ENCODE measurements at regions not wholly inside any gene's neighbourhood (a gene's known extent, or its start where the extent isn't known, plus 50 kb on each side); places are given as distances from the start of the nearest gene placed in this dataset.

DNA sequence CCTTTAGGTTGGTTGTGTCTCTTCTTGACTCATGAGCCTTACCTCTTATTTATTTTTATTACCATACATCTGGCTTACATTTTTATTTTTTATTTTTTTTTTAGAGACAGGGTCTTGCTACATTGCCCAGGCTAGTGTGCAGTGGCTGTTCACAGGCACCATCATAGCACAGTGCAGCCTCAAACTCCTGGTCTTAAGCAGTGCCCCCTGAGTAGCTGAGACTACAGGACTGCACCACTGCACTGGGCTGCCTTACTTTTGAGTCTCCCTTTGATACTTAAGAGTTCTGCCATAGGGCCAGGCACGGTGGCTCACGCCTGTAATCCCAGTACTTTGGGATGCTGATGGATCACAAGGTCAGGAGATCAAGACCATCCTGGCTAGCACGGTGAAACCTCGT is 76.4 kb upstream of the MACF1 start:
- no peak for TF ChIP-seq EP300 (IDR thresholded peaks at IDR 0.05; ENCODE audit: low read length)
- TF ChIP-seq, protein P1, sequence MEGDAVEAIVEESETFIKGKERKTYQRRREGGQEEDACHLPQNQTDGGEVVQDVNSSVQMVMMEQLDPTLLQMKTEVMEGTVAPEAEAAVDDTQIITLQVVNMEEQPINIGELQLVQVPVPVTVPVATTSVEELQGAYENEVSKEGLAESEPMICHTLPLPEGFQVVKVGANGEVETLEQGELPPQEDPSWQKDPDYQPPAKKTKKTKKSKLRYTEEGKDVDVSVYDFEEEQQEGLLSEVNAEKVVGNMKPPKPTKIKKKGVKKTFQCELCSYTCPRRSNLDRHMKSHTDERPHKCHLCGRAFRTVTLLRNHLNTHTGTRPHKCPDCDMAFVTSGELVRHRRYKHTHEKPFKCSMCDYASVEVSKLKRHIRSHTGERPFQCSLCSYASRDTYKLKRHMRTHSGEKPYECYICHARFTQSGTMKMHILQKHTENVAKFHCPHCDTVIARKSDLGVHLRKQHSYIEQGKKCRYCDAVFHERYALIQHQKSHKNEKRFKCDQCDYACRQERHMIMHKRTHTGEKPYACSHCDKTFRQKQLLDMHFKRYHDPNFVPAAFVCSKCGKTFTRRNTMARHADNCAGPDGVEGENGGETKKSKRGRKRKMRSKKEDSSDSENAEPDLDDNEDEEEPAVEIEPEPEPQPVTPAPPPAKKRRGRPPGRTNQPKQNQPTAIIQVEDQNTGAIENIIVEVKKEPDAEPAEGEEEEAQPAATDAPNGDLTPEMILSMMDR (IDR thresholded peaks at IDR 0.05 in 2 of 3, conservative IDR thresholded peaks at IDR 0.05 in 1 of 3; ENCODE audit: insufficient read depth in 2 of 3, low read depth in 1 of 3, low read length in 3 of 3) = no peak
- TF ChIP-seq, protein P2, sequence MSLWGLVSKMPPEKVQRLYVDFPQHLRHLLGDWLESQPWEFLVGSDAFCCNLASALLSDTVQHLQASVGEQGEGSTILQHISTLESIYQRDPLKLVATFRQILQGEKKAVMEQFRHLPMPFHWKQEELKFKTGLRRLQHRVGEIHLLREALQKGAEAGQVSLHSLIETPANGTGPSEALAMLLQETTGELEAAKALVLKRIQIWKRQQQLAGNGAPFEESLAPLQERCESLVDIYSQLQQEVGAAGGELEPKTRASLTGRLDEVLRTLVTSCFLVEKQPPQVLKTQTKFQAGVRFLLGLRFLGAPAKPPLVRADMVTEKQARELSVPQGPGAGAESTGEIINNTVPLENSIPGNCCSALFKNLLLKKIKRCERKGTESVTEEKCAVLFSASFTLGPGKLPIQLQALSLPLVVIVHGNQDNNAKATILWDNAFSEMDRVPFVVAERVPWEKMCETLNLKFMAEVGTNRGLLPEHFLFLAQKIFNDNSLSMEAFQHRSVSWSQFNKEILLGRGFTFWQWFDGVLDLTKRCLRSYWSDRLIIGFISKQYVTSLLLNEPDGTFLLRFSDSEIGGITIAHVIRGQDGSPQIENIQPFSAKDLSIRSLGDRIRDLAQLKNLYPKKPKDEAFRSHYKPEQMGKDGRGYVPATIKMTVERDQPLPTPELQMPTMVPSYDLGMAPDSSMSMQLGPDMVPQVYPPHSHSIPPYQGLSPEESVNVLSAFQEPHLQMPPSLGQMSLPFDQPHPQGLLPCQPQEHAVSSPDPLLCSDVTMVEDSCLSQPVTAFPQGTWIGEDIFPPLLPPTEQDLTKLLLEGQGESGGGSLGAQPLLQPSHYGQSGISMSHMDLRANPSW (CRISPR knock-in tag; IDR thresholded peaks at IDR 0.05) = no peak
- TF ChIP-seq HDAC6 (IDR thresholded peaks at IDR 0.05; ENCODE audit: low read depth, low read length) = no peak
- no peak for TF ChIP-seq ZFX (CRISPR knock-in tag; IDR thresholded peaks at IDR 0.05)
- no peak for TF ChIP-seq SPI1 (IDR thresholded peaks at IDR 0.05; ENCODE audit: borderline replicate concordance, low read depth, low read length)
- TF ChIP-seq, protein P3, sequence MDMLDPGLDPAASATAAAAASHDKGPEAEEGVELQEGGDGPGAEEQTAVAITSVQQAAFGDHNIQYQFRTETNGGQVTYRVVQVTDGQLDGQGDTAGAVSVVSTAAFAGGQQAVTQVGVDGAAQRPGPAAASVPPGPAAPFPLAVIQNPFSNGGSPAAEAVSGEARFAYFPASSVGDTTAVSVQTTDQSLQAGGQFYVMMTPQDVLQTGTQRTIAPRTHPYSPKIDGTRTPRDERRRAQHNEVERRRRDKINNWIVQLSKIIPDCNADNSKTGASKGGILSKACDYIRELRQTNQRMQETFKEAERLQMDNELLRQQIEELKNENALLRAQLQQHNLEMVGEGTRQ (CRISPR knock-in tag; IDR thresholded peaks at IDR 0.05) = no peak
- no peak for TF ChIP-seq ETV5 (CRISPR knock-in tag; IDR thresholded peaks at IDR 0.05; ENCODE audit: low read depth)
- TF ChIP-seq, protein P4, sequence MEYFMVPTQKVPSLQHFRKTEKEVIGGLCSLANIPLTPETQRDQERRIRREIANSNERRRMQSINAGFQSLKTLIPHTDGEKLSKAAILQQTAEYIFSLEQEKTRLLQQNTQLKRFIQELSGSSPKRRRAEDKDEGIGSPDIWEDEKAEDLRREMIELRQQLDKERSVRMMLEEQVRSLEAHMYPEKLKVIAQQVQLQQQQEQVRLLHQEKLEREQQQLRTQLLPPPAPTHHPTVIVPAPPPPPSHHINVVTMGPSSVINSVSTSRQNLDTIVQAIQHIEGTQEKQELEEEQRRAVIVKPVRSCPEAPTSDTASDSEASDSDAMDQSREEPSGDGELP (CRISPR knock-in tag; IDR thresholded peaks at IDR 0.05; ENCODE audit: borderline replicate concordance) = no peak
- no peak for TF ChIP-seq HMGN3 (IDR thresholded peaks at IDR 0.05; ENCODE audit: borderline replicate concordance, extremely low read depth, insufficient read length, low read depth, low read length)
- no peak for TF ChIP-seq ZKSCAN8 (CRISPR knock-in tag; IDR thresholded peaks at IDR 0.05)
- TF ChIP-seq ZNF140 (CRISPR knock-in tag; IDR thresholded peaks at IDR 0.05) = no peak
- no peak for TF ChIP-seq ZNF24 (IDR thresholded peaks at IDR 0.05)
- TF ChIP-seq, protein P5, sequence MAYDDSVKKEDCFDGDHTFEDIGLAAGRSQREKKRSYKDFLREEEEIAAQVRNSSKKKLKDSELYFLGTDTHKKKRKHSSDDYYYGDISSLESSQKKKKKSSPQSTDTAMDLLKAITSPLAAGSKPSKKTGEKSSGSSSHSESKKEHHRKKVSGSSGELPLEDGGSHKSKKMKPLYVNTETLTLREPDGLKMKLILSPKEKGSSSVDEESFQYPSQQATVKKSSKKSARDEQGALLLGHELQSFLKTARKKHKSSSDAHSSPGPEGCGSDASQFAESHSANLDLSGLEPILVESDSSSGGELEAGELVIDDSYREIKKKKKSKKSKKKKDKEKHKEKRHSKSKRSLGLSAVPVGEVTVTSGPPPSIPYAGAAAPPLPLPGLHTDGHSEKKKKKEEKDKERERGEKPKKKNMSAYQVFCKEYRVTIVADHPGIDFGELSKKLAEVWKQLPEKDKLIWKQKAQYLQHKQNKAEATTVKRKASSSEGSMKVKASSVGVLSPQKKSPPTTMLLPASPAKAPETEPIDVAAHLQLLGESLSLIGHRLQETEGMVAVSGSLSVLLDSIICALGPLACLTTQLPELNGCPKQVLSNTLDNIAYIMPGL (CRISPR knock-in tag; IDR thresholded peaks at IDR 0.05) = no peak
